HEK293T (cell line): ENCODE measurements at regions not wholly inside any gene's neighbourhood (a gene's known extent, or its start where the extent isn't known, plus 50 kb on each side); places are given as distances from the start of the nearest gene placed in this dataset.

Source experiments
- CTCF ChIA-PET: fragments of 350-600 bp; formaldehyde crosslinking; extraction: SDS; loops from one replicate; lab custom pipeline; 2021; ENCODE audit warnings: antibody characterized with exemption, inconsistent platforms; lab: Yijun Ruan, JAX
- POLR2A ChIA-PET: fragments of 350-600 bp; formaldehyde crosslinking; extraction: SDS; loops from one replicate; lab custom pipeline; 2020; ENCODE audit warnings: antibody characterized with exemption, inconsistent platforms; lab: Yijun Ruan, JAX
- DNase-seq: peaks from one replicate; pipeline ENCODE4 v3.0.0; 2012; ENCODE audit warnings: mixed read lengths; ENCODE audit errors: extremely low spot score
- ARNT ChIP-seq: fragments of 450-650 bp; IDR thresholded peaks from 2 replicates; pipeline ENCODE4 v1.6.1; 2017; ENCODE audit warnings: mild to moderate bottlenecking
- BHLHE40 ChIP-seq: fragments of 450-650 bp; IDR thresholded peaks from 2 replicates; pipeline ENCODE4 v1.6.1; 2016; ENCODE audit warnings: mild to moderate bottlenecking, moderate library complexity, borderline replicate concordance
- CTBP1 ChIP-seq: fragments of 450-650 bp; IDR thresholded peaks from 2 replicates; pipeline ENCODE4 v1.6.1; 2016; ENCODE audit warnings: borderline replicate concordance
- ELF4 ChIP-seq: fragments of 450-650 bp; IDR thresholded peaks from 2 replicates; pipeline ENCODE4 v1.6.1; 2017; ENCODE audit warnings: antibody characterized with exemption
- FOXA1 ChIP-seq: fragments of 450-650 bp; IDR thresholded peaks from 2 replicates; pipeline ENCODE4 v1.6.1; 2016; ENCODE audit warnings: mild to moderate bottlenecking
- FOXK2 ChIP-seq: fragments of 450-650 bp; IDR thresholded peaks from 2 replicates; pipeline ENCODE4 v1.6.1; 2016; ENCODE audit warnings: mild to moderate bottlenecking
- FOXM1 ChIP-seq: fragments of 450-650 bp; IDR thresholded peaks from 2 replicates; pipeline ENCODE4 v1.6.1; 2017; ENCODE audit warnings: mild to moderate bottlenecking, borderline replicate concordance
- HDGF ChIP-seq: fragments of 450-650 bp; IDR thresholded peaks from 2 replicates; pipeline ENCODE4 v1.6.1; 2017; ENCODE audit warnings: antibody characterized with exemption, borderline replicate concordance
- L3MBTL2 ChIP-seq: fragments of 450-650 bp; conservative IDR thresholded peaks from 2 replicates; pipeline ENCODE4 v1.6.1; 2016; ENCODE audit warnings: mild to moderate bottlenecking
- LEF1 ChIP-seq: fragments of 450-650 bp; IDR thresholded peaks from 2 replicates; pipeline ENCODE4 v1.6.1; 2017; ENCODE audit warnings: mild to moderate bottlenecking, borderline replicate concordance
- NFRKB ChIP-seq: fragments of 450-650 bp; IDR thresholded peaks from 2 replicates; pipeline ENCODE4 v1.6.1; 2016; ENCODE audit warnings: mild to moderate bottlenecking, moderate library complexity
- PKNOX1 ChIP-seq: fragments of 450-650 bp; IDR thresholded peaks from 2 replicates; pipeline ENCODE4 v1.6.1; 2016
- SP1 ChIP-seq: fragments of 450-650 bp; IDR thresholded peaks from 2 replicates; pipeline ENCODE4 v1.6.1; 2017
- SUZ12 ChIP-seq: fragments of 450-650 bp; IDR thresholded peaks from 2 replicates; pipeline ENCODE4 v1.6.1; 2016; ENCODE audit warnings: mild to moderate bottlenecking
- TARDBP ChIP-seq: fragments of 450-650 bp; IDR thresholded peaks from 2 replicates; pipeline ENCODE4 v1.6.1; 2016
- ZNF384 ChIP-seq: fragments of 450-650 bp; IDR thresholded peaks from 2 replicates; pipeline ENCODE4 v1.6.1; 2016

- no peak for DNase-seq
- ChIA-PET POLR2A (no interaction called here), CTCF (no interaction called here)
- TF ChIP-seq PKNOX1, result no peak
- no peak for TF ChIP-seq TARDBP
Observed at GRCh38 chr2:35255826-35256225, 1099.8 kb upstream of the CRIM1 start.

GRCh38 chr2:35251156-35251555 lies 1104.4 kb upstream of the CRIM1 start:
- ChIA-PET POLR2A (no interaction called here), CTCF (no interaction called here)
- no peak for TF ChIP-seq ARNT
- no peak for TF ChIP-seq PKNOX1
- no peak for TF ChIP-seq ELF4
- no peak for TF ChIP-seq LEF1
- no peak for TF ChIP-seq ZNF384
- TF ChIP-seq CTBP1, result no peak
- TF ChIP-seq NFRKB, result no peak
- TF ChIP-seq BHLHE40, result no peak
- TF ChIP-seq L3MBTL2, result no peak
- TF ChIP-seq FOXM1, result no peak
- TF ChIP-seq SP1, result no peak
- no peak for TF ChIP-seq TARDBP
- no peak for TF ChIP-seq SUZ12
- no peak for DNase-seq

GRCh38 chr2:35246702-35247101 lies 1108.9 kb upstream of the CRIM1 start:
- TF ChIP-seq SUZ12 (no peak), PKNOX1 (no peak), FOXA1 (no peak), ARNT (no peak), NFRKB (no peak)
- ChIA-PET CTCF (no interaction called here), POLR2A (no interaction called here)
- no peak for DNase-seq

GRCh38 chr2:35228584-35228983 lies 1127.0 kb upstream of the CRIM1 start:
- ChIA-PET POLR2A (no interaction called here), CTCF (no interaction called here)
- no peak for DNase-seq
- no peak for TF ChIP-seq L3MBTL2
- TF ChIP-seq PKNOX1, result no peak
- no peak for TF ChIP-seq FOXM1
- TF ChIP-seq SUZ12, result no peak
- no peak for TF ChIP-seq LEF1
- no peak for TF ChIP-seq ARNT
- TF ChIP-seq FOXK2, result no peak
- no peak for TF ChIP-seq HDGF
- TF ChIP-seq BHLHE40, result no peak
- no peak for TF ChIP-seq TARDBP

- POLR2A ChIA-PET, result no interaction called here
- DNase-seq, result no peak
- CTCF ChIA-PET, result no interaction called here
- TF ChIP-seq FOXK2 (no peak), HDGF (no peak), NFRKB (no peak), FOXA1 (no peak), TARDBP (no peak), BHLHE40 (no peak), ARNT (no peak), SP1 (no peak), FOXM1 (no peak), ELF4 (no peak), SUZ12 (no peak)
Observed at GRCh38 chr2:35220461-35220860, 1135.1 kb upstream of the CRIM1 start.

GRCh38 chr2:35204881-35205280 lies 1150.7 kb upstream of the CRIM1 start:
- ChIA-PET CTCF (no interaction called here), POLR2A (no interaction called here)
- TF ChIP-seq CTBP1 (no peak), PKNOX1 (no peak), FOXM1 (no peak), SP1 (no peak), NFRKB (no peak), HDGF (no peak), LEF1 (no peak), ZNF384 (no peak), L3MBTL2 (no peak), SUZ12 (no peak), FOXK2 (no peak), TARDBP (no peak), BHLHE40 (no peak), ARNT (no peak), ELF4 (no peak), FOXA1 (no peak)

More at GRCh38 chr2:35204881-35205280, 1150.7 kb upstream of the CRIM1 start:
- no peak for DNase-seq
